HepG2 (cell line): ENCODE measurements at regions not wholly inside any gene's neighbourhood (a gene's known extent, or its start where the extent isn't known, plus 50 kb on each side); places are given as distances from the start of the nearest gene placed in this dataset.

Experiments used
- ATAC-seq: fragments of 200-7000 bp; cut with Tn5 transposase; 3 replicates; pipeline ENCODE4 v1.9.1; 2020; ENCODE audit warnings: mild to moderate bottlenecking, moderate library complexity
- BruUV-seq: library from RNA; stranded (reverse); fragments of 400-500 nt; replicated peaks from 2 replicates; lab custom pipeline; 2021; lab: Mats Ljungman, UMichigan
- CTCF ChIA-PET: fragments of 300-600 bp; formaldehyde crosslinking; extraction: SDS; loops from one replicate; lab custom pipeline; 2021; ENCODE audit warnings: low total read pairs, inconsistent platforms, low intra/inter-chr PET ratio; lab: Yijun Ruan, JAX
- POLR2A ChIA-PET: fragments of 350-600 bp; sonication (Branson Sonifier 250); formaldehyde crosslinking; loops from one replicate; lab custom pipeline; 2020; ENCODE audit warnings: antibody characterized with exemption, inconsistent platforms; lab: Yijun Ruan, JAX
- DNase-seq: peaks from one replicate; pipeline ENCODE4 v3.0.0-alpha.2; 2015; ENCODE audit warnings: low spot score
- FAIRE-seq: peaks from 3 replicates; lab custom pipeline; 2011; peaks lifted over from hg19 to GRCh38; lab: Jason Lieb, UNC
- H2AFZ ChIP-seq: one replicate; pipeline ENCODE4 v1.6.1; 2011; ENCODE audit warnings: low read length, inconsistent platforms
- H3K27ac ChIP-seq: fragments of 300-600 bp; 3 replicates; pipeline ENCODE4 v1.8.0; 2011; ENCODE audit warnings: mixed run types, mild to moderate bottlenecking, mixed read lengths, low read length, inconsistent platforms; ENCODE audit not compliant: insufficient read depth; ENCODE audit errors: extremely low read length
- H3K27me3 ChIP-seq, 2 experiments: fragments of 200-600 bp in 1 of 2; 2 replicates in 1 of 2; 3 replicates in 1 of 2; pipeline versions ENCODE4 v1.6.0 to v1.8.0; 2011; ENCODE audit warnings: low read length in 2 of 2, mild to moderate bottlenecking in 2 of 2, moderate library complexity in 2 of 2, inconsistent platforms in 1 of 2; ENCODE audit not compliant: insufficient read depth in 2 of 2, control insufficient read depth in 1 of 2
- H3K36me3 ChIP-seq, 2 experiments: fragments of 200-600 bp in 1 of 2; replicated peaks in 1 of 2; 2 replicates in 1 of 2; 3 replicates in 1 of 2; pipeline versions ENCODE4 v1.5.1 to v1.8.0; 2011; ENCODE audit warnings: low read length in 2 of 2, inconsistent platforms in 1 of 2; ENCODE audit not compliant: insufficient read depth in 2 of 2, control insufficient read depth in 1 of 2
- H3K4me1 ChIP-seq: 2 replicates; pipeline ENCODE4 v1.5.1; 2012; ENCODE audit warnings: low read length, inconsistent platforms; ENCODE audit not compliant: insufficient read depth
- H3K4me2 ChIP-seq: 2 replicates; pipeline ENCODE4 v1.6.0; 2011; ENCODE audit warnings: low read depth, low read length, inconsistent platforms
- H3K4me3 ChIP-seq, 3 experiments: fragments of 200-600 bp in 1 of 3; sonication (generic), shearing (Covaris generic) in 1 of 3; replicated peaks in 1 of 3; 2 replicates each; pipeline ENCODE4 v1.5.1; 2011 to 2016; ENCODE audit warnings: low read length in 3 of 3, inconsistent platforms in 2 of 3, low read depth in 2 of 3, mild to moderate bottlenecking in 2 of 3, control low read depth in 1 of 3, mixed read lengths in 1 of 3; ENCODE audit not compliant: insufficient read depth in 1 of 3
- H3K79me2 ChIP-seq: one replicate; pipeline ENCODE4 v1.6.1; 2011; ENCODE audit warnings: low read length, inconsistent platforms; ENCODE audit not compliant: insufficient read depth
- H3K9ac ChIP-seq: 2 replicates; pipeline ENCODE4 v1.6.0; 2011; ENCODE audit warnings: mild to moderate bottlenecking, low read depth, low read length, inconsistent platforms; ENCODE audit not compliant: insufficient read depth
- H3K9me3 ChIP-seq: 2 replicates; pipeline ENCODE4 v1.5.1; 2012; ENCODE audit warnings: mild to moderate bottlenecking, low read length
- H4K20me1 ChIP-seq: 2 replicates; pipeline ENCODE4 v1.6.0; 2011; ENCODE audit warnings: inconsistent platforms, mild to moderate bottlenecking, low read length, moderate library complexity; ENCODE audit not compliant: insufficient read depth
- CHD4 ChIP-seq: fragments of 200-600 bp; sonication (generic); IDR thresholded peaks from 2 replicates; pipeline ENCODE4 v1.7.0; 2017; ENCODE audit warnings: mild to moderate bottlenecking, low read length, borderline replicate concordance
- FOXP4 ChIP-seq: sonication (generic); formaldehyde crosslinking; IDR thresholded peaks from 2 replicates; pipeline ENCODE4 v1.4.0; 2020; ENCODE audit warnings: missing genetic modification reagents
- KAT2B ChIP-seq: fragments of 150-350 bp; IDR thresholded peaks from 2 replicates; pipeline ENCODE4 v1.6.1; 2014; ENCODE audit warnings: low read depth, low read length, borderline replicate concordance
- KDM5B ChIP-seq: sonication (generic); formaldehyde crosslinking; IDR thresholded peaks from 2 replicates; pipeline ENCODE4 v1.4.0; 2020; ENCODE audit warnings: missing genetic modification reagents, mild to moderate bottlenecking, borderline replicate concordance
- PHF21A ChIP-seq: sonication (generic); formaldehyde crosslinking; IDR thresholded peaks from 2 replicates; pipeline ENCODE4 v1.5.0; 2020; ENCODE audit warnings: mild to moderate bottlenecking, missing genetic modification reagents
- PRDM4 ChIP-seq: sonication (generic); formaldehyde crosslinking; IDR thresholded peaks from 2 replicates; pipeline ENCODE4 v1.9.0; 2021; ENCODE audit warnings: missing genetic modification reagents, borderline replicate concordance
- TCF7L2 ChIP-seq: IDR thresholded peaks from 2 replicates; pipeline ENCODE4 v1.6.1; 2011; ENCODE audit warnings: mild to moderate bottlenecking, low read depth, low read length, moderate library complexity
- TERF1 ChIP-seq: sonication (generic); formaldehyde crosslinking; IDR thresholded peaks from 2 replicates; pipeline ENCODE4 v1.8.0; 2022; ENCODE audit warnings: mild to moderate bottlenecking, missing genetic modification reagents, moderate library complexity
- TFE3 ChIP-seq: IDR thresholded peaks from 2 replicates; pipeline ENCODE4 v1.6.1; 2016
- ZNF331 ChIP-seq: sonication (generic); formaldehyde crosslinking; IDR thresholded peaks from 2 replicates; pipeline ENCODE4 v1.4.0; 2020; ENCODE audit warnings: missing genetic modification reagents
- ZNF335 ChIP-seq: sonication (generic); formaldehyde crosslinking; IDR thresholded peaks from 2 replicates; pipeline ENCODE4 v1.4.0; 2020; ENCODE audit warnings: missing genetic modification reagents
- ZNF44 ChIP-seq: sonication (generic); formaldehyde crosslinking; IDR thresholded peaks from 2 replicates; pipeline ENCODE4 v1.5.1; 2020; ENCODE audit warnings: mild to moderate bottlenecking, missing genetic modification reagents
- ZNF441 ChIP-seq: sonication (generic); formaldehyde crosslinking; IDR thresholded peaks from 2 replicates; pipeline ENCODE4 v1.7.0; 2021; ENCODE audit warnings: missing genetic modification reagents, borderline replicate concordance
- ZNF652 ChIP-seq: IDR thresholded peaks from 2 replicates; pipeline ENCODE4 v1.6.1; 2016; ENCODE audit warnings: low read depth, borderline replicate concordance
- ZNF672 ChIP-seq: sonication (generic); formaldehyde crosslinking; IDR thresholded peaks from 2 replicates; pipeline ENCODE4 v1.8.1; 2022; ENCODE audit warnings: missing genetic modification reagents
- ZNF75D ChIP-seq: sonication (generic); formaldehyde crosslinking; IDR thresholded peaks from 2 replicates; pipeline ENCODE4 v1.8.1; 2023; ENCODE audit warnings: missing genetic modification reagents, mild to moderate bottlenecking, borderline replicate concordance
- ZNF879 ChIP-seq: sonication (generic); formaldehyde crosslinking; IDR thresholded peaks from 2 replicates; pipeline ENCODE4 v1.8.1; 2023; ENCODE audit warnings: missing genetic modification reagents
- WGBS: methylation state at CpG from one replicate; pipeline ENCODE4 v1.1.6; 2017; ENCODE audit warnings: low lambda C conversion rate; 5-methylcytosine and 5-hydroxymethylcytosine counted together
- in situ Hi-C: cut with HindIII; loops from 2 replicates; pipeline ENCODE4 v1.10.0; 2017; ENCODE audit warnings: low pct_unique_long_range_greater_than_20kb; ENCODE audit not compliant: extremely low pct_ligation_motif_present
- intact Hi-C: fragments of 100-400 bp; cut with micrococcal nuclease; formaldehyde crosslinking; loops from one replicate; pipeline ENCODE4 v1.10.0; 2022; ENCODE audit not compliant: unreplicated experiment

GRCh38 chr4:123068081-123068480, 145.7 kb upstream of the NUDT6 start:
- no peak overlapping the region for H3K27ac ChIP-seq
- no peaks in the 10 kb centered on the region for H4K20me1 ChIP-seq
- in situ Hi-C loops (no loop called here), intact Hi-C loops (loop anchor here (10.0 kb wide), 2 partner anchors 303 to 1467 kb away; no protein-coding TSS in a partner anchor)
- H3K36me3 ChIP-seq, result no peaks in the 10 kb centered on the region
- TF ChIP-seq ZNF879 (CRISPR knock-in tag), result no peak
- no peak for TF ChIP-seq ZNF652
- no peak for TF ChIP-seq ZNF441
- no peak for TF ChIP-seq ZNF672 (CRISPR knock-in tag)
- TF ChIP-seq TFE3 (CRISPR knock-in tag), result no peak
- TF ChIP-seq TCF7L2, result no peak
- no peak for TF ChIP-seq FOXP4 (CRISPR knock-in tag)
- no peak for TF ChIP-seq ZNF331 (CRISPR knock-in tag)
- no peak for TF ChIP-seq CHD4
- TF ChIP-seq ZNF44 (CRISPR knock-in tag), result no peak
- TF ChIP-seq KDM5B (CRISPR knock-in tag), result no peak
- no peak for TF ChIP-seq KAT2B
- TF ChIP-seq ZNF75D (CRISPR knock-in tag), result no peak
- TF ChIP-seq TERF1 (CRISPR knock-in tag), result no peak
- TF ChIP-seq PHF21A (CRISPR knock-in tag), result no peak
- TF ChIP-seq ZNF335 (CRISPR knock-in tag), result no peak
- no peak for TF ChIP-seq PRDM4 (CRISPR knock-in tag)
- TF ChIP-seq, all 625 proteins: peak for 0
- FAIRE-seq, result no peak
- BruUV-seq, result no TSS peak
- Histone ChIP-seq H3K4me2 (no peak overlapping the region), H2AFZ (no peak overlapping the region), H3K79me2 (no peaks in the 10 kb centered on the region), H3K9me3 (no peaks in the 10 kb centered on the region), H3K4me3 (no peak overlapping the region), H3K27me3 (no peaks in the 10 kb centered on the region), H3K9ac (no peak overlapping the region), H3K4me1 (peaks cover 21% of the 10 kb centered on the region)
- no peak for ATAC-seq
- no peak for DNase-seq
- CTCF ChIA-PET, result no interaction called here
- POLR2A ChIA-PET, result no interaction called here
- 87% methylated on average over 1 of the region's 1 CpG for WGBS
